Activated B cell treated with CpG ODN at 0.5 μM for 24 hours (primary cell): ENCODE measurements at regions not wholly inside any gene's neighbourhood (a gene's known extent, or its start where the extent isn't known, plus 50 kb on each side); places are given as distances from the start of the nearest gene placed in this dataset.

Experiments
- ATAC-seq: fragments of 200-7000 bp; cut with Tn5 transposase; one replicate; pipeline ENCODE4 v1.10.0; 2021; ENCODE audit warnings: low read depth, mild to moderate bottlenecking, moderate library complexity
- CTCF ChIA-PET: fragments of 350-600 bp; sonication (Branson Sonifier 250); formaldehyde crosslinking; loops from one replicate; lab custom pipeline; 2021; ENCODE audit warnings: antibody characterized with exemption; lab: Charles Lee
- POLR2A ChIA-PET: fragments of 350-600 bp; sonication (Branson Sonifier 250); formaldehyde crosslinking; loops from one replicate; lab custom pipeline; 2021; ENCODE audit warnings: antibody characterized with exemption; lab: Charles Lee
- DNase-seq: peaks from one replicate; pipeline ENCODE4 v3.0.0; 2022
- H3K27ac Mint-ChIP-seq: one replicate; pipeline ENCODE4 v1.8.0; 2020; ENCODE audit warnings: mixed read lengths
- H3K27me3 Mint-ChIP-seq: one replicate; pipeline ENCODE4 v1.8.0; 2021; ENCODE audit warnings: mixed read lengths
- H3K36me3 Mint-ChIP-seq: one replicate; pipeline ENCODE4 v1.8.0; 2021; ENCODE audit warnings: low read depth, mixed read lengths
- H3K4me1 Mint-ChIP-seq: one replicate; pipeline ENCODE4 v1.8.0; 2021; ENCODE audit warnings: mixed read lengths
- H3K4me3 Mint-ChIP-seq: one replicate; pipeline ENCODE4 v1.8.0; 2020; ENCODE audit warnings: mild to moderate bottlenecking, mixed read lengths
- H3K9me3 Mint-ChIP-seq: one replicate; pipeline ENCODE4 v1.8.0; 2020; ENCODE audit warnings: mixed read lengths
- intact Hi-C: fragments of 100-400 bp; cut with micrococcal nuclease; formaldehyde crosslinking; loops from one replicate; pipeline ENCODE4 v1.15.1; 2024
- TF ChIP-seq, protein P1 (sequence below): fragments of 200-600 bp; IDR thresholded peaks from one replicate; pipeline ENCODE4 v1.8.0; 2022; ENCODE audit warnings: antibody characterized with exemption, mild to moderate bottlenecking

GRCh38 chr5:164649266-164649665 is 1143.8 kb downstream of the MAT2B start:
- H3K27me3 Mint-ChIP-seq: no peaks in the 10 kb centered on the region
- H3K36me3 Mint-ChIP-seq: no peaks in the 10 kb centered on the region
- H3K4me1 Mint-ChIP-seq: no peaks in the 10 kb centered on the region
- H3K4me3 Mint-ChIP-seq: no peak overlapping the region
- intact Hi-C loops: no loop called here
- peaks cover 2% of the 10 kb centered on the region for H3K9me3 Mint-ChIP-seq
- ATAC-seq (no peak), DNase-seq (no peak)
- ChIA-PET CTCF (no interaction called here), POLR2A (no interaction called here)
- H3K27ac Mint-ChIP-seq: no peak overlapping the region
- TF ChIP-seq, protein P1, sequence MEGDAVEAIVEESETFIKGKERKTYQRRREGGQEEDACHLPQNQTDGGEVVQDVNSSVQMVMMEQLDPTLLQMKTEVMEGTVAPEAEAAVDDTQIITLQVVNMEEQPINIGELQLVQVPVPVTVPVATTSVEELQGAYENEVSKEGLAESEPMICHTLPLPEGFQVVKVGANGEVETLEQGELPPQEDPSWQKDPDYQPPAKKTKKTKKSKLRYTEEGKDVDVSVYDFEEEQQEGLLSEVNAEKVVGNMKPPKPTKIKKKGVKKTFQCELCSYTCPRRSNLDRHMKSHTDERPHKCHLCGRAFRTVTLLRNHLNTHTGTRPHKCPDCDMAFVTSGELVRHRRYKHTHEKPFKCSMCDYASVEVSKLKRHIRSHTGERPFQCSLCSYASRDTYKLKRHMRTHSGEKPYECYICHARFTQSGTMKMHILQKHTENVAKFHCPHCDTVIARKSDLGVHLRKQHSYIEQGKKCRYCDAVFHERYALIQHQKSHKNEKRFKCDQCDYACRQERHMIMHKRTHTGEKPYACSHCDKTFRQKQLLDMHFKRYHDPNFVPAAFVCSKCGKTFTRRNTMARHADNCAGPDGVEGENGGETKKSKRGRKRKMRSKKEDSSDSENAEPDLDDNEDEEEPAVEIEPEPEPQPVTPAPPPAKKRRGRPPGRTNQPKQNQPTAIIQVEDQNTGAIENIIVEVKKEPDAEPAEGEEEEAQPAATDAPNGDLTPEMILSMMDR: no peak

- ChIA-PET POLR2A (no interaction called here), CTCF (no interaction called here)
- Mint-ChIP-seq H3K4me1 (no peaks in the 10 kb centered on the region), H3K27ac (no peak overlapping the region), H3K9me3 (peaks cover under 1% of the 10 kb centered on the region), H3K36me3 (no peaks in the 10 kb centered on the region), H3K27me3 (no peaks in the 10 kb centered on the region), H3K4me3 (no peak overlapping the region)
- ATAC-seq: no peak
- DNase-seq: no peak
- intact Hi-C loops: no loop called here
- TF ChIP-seq, protein P1: no peak
Measured at GRCh38 chr5:164650427-164650826, 1145.0 kb downstream of the MAT2B start.

DNA sequence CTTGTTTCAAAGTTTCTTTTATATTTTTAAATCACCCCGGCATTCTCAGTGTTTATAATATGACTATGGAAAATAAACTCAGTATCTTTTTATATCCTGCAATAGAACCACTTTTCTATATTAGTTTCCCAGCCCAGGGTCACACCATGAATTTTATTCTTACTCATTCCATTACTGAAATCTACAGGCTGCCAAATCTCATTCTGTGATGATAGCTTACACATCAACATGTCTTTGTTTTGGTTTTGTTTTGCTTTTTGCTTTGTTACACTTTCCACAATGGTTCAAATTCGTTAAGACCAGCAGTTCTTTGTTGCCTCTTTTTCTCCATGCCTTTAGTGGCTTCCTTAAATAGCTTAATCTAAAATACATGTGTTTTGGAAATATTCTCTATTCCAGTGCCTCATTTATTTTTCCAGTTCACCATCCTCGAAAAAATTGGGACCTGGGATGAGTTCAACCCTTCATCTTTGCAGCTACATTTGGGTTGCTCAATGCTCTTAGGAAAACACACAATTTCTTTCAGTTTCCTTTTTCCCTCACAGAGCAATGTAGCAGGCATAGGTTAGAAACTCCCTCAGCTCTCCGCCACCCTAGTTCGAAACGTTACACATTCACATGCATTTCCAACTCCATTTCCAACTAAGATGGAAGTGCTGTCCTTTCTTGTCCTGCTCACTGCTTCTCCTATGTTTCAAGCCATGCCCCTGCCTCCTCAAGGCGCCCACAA is 1146.3 kb downstream of the MAT2B start:
- intact Hi-C loops: no loop called here
- no peak for DNase-seq
- Mint-ChIP-seq H3K27me3 (no peaks in the 10 kb centered on the region), H3K4me3 (no peak overlapping the region), H3K27ac (no peak overlapping the region), H3K36me3 (no peaks in the 10 kb centered on the region), H3K4me1 (no peaks in the 10 kb centered on the region), H3K9me3 (no peaks in the 10 kb centered on the region)
- ATAC-seq: no peak
- ChIA-PET POLR2A (no interaction called here), CTCF (no interaction called here)
- TF ChIP-seq, protein P1: no peak

- intact Hi-C loops: no loop called here
- Mint-ChIP-seq H3K27me3 (no peaks in the 10 kb centered on the region), H3K9me3 (no peaks in the 10 kb centered on the region), H3K4me1 (no peaks in the 10 kb centered on the region), H3K4me3 (no peak overlapping the region), H3K27ac (no peak overlapping the region), H3K36me3 (no peaks in the 10 kb centered on the region)
- ChIA-PET POLR2A (no interaction called here), CTCF (no interaction called here)
- DNase-seq: no peak
- TF ChIP-seq, protein P1: no peak
- ATAC-seq: no peak
Measured at GRCh38 chr5:164652276-164652660, 1146.8 kb downstream of the MAT2B start.

GRCh38 chr5:164663198-164663989 is 1158.0 kb downstream of the MAT2B start:
- ChIA-PET CTCF (no interaction called here), POLR2A (no interaction called here)
- Mint-ChIP-seq H3K9me3 (no peaks in the 10 kb centered on the region), H3K4me3 (no peak overlapping the region), H3K27me3 (no peaks in the 10 kb centered on the region), H3K36me3 (no peaks in the 10 kb centered on the region), H3K4me1 (no peaks in the 10 kb centered on the region), H3K27ac (no peak overlapping the region)
- intact Hi-C loops: no loop called here
- DNase-seq (no peak), ATAC-seq (no peak)
- TF ChIP-seq, protein P1: no peak
